ENCODE measurements at regions not wholly inside any gene's neighbourhood (a gene's known extent, or its start where the extent isn't known, plus 50 kb on each side); places are given as distances from the start of the nearest gene placed in this dataset.

DNA sequence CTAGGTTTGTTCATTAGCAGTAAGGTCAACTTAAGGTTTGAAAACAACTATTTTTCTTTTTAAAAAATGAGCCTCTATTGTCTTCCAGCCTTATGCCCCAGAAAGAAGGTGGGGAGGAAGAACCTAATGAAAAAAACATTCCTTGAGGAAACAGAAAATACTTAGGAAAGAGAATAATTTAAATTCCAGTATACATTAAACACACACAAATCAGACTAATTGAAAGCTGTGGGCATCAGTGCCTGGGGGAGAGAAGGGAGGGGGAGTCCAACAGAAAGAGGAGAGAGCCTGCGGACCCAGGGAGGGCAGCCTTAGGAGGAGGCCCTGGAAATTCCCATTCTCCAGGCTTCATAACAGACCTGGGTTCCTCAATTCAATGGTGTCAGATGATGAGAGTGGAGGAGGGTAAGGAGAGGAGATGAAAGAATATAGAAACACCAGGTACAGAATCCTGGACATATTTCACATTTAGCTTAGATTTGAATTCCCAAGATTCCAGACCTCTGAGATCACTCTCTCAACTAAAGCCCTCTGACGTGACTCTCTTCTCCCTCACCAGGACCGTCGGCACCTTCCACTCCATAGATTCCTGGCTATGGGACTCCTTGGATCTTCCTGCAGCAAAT, 320.5 kb upstream of the UMPS start:
- no peak for DNase-seq (ENCODE audit: low spot score)

DNA sequence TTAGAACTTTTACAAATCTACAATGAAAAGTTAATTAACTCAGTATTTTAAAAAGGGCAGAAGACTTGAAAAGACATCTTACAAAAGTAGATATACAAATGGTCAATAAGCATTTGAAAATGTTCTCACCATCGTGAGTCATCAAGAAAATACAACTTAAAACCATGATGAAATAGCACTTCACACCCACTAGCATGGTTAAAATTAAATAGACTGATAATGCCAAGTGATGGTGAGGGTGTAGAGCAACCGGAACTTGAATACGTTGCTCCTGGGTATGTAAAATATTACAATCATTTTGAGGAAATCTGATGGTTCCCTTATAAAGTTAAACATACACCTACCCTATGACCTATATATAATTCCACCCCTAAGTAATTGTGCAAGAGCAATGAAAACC, 319.8 kb upstream of the UMPS start:
- DNase-seq (ENCODE audit: low spot score): no peak

- no peak for DNase-seq (ENCODE audit: low spot score)
Observed at GRCh38 chr3:124411728-124412127, 318.5 kb upstream of the UMPS start.

- no peak for DNase-seq (ENCODE audit: low spot score)
Observed at GRCh38 chr3:124412644-124413043, 317.6 kb upstream of the UMPS start.

- no peak for DNase-seq (ENCODE audit: low spot score)
Observed at GRCh38 chr3:124413393-124413792, 316.9 kb upstream of the UMPS start.

DNA sequence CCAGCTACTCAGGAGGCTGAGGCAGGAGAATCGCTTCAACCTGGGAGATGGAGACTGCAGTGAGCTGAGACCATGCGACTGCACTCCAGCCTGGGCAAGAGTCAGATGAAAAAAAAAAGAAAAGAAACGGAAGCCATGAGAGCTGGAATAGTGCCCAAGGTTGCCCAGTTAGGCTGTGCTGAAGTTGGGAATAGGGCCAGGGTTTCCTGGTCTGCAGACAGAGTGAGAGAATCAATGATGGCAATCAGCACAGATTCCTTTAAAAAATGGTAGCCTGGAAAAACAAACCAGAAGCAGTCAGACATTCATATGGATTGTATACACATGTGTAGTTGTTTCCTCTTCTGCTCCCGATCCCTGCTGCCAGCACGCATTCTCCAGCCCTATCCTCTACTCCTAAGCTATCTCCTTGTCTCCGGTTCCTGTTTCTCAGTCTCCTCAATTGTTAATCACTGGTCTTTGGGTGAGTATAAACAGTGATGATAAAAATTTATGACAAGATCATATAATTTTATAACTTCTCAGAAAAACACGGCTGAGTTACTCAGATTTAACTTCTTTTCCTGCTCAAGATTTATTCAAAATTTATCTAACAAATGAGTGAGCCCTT, 316.2 kb upstream of the UMPS start:
- no peak for DNase-seq (ENCODE audit: low spot score)

GRCh38 chr3:124415446-124415960, 314.7 kb upstream of the UMPS start:
- DNase-seq (ENCODE audit: low spot score): no peak

GRCh38 chr3:124419303-124419702, 310.9 kb upstream of the UMPS start:
- no peak for DNase-seq (ENCODE audit: low spot score)

- DNase-seq (ENCODE audit: low spot score): no peak
Observed at GRCh38 chr3:124420392-124420791, 309.9 kb upstream of the UMPS start.

DNA sequence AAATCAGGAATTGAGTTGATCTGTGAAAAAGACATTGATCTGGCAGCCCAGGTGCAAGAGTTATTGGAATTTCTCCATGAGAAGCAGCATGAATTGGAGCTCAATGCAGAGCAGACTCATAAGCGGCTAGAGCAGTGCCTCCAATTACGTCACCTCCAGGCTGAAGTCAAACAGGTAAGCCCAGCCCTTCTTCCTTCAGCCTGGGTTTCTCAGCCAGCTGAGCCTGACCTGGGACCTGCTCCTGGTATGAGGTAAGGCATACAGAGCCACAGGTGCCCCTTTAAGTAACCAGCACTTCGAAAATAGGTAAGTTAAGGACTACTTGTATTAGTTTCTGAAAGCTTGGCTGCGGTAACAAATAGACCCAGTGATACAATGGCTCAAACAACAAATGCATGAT, 307.4 kb upstream of the UMPS start:
- DNase-seq (ENCODE audit: low spot score): no peak

DNA sequence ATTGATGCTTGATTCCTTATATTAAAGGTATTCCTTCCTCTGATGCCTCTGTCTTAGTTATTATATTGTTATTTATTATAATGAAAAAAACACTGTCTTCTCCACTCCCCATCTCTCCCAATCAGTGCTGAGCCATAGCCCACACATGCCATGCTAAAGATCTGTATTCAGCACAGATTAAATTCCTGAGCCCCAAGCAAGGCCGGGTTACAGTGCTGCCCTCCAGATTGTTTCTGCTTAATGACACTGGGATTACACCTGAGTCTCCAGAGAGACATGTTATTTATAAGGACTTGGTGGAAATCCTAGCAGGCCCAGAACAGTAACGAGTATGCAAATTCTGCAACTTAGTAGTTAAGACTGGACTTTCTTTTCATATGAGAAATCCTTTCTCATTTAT, 305.9 kb upstream of the UMPS start:
- no peak for DNase-seq (ENCODE audit: low spot score)

DNA sequence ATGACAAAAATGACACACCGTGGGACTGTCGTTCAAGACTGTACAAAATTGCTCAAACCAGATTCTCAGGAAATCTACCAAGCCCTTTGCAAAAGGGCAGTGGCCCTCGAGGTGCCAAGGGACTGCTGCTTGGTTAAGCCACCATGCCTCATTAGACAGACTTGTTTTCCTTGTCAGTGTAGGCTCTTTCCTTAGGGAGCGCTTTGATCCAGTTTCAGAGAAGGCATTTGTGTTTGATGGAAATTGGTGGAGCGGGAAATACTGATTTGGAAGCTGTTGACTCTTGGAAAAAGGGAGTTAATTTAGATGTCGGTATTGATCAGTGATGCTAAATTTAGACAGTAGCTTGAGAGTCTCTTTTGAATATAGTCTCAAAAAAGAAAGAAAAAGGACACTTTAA, 304.3 kb upstream of the UMPS start:
- no peak for DNase-seq (ENCODE audit: low spot score)

DNA sequence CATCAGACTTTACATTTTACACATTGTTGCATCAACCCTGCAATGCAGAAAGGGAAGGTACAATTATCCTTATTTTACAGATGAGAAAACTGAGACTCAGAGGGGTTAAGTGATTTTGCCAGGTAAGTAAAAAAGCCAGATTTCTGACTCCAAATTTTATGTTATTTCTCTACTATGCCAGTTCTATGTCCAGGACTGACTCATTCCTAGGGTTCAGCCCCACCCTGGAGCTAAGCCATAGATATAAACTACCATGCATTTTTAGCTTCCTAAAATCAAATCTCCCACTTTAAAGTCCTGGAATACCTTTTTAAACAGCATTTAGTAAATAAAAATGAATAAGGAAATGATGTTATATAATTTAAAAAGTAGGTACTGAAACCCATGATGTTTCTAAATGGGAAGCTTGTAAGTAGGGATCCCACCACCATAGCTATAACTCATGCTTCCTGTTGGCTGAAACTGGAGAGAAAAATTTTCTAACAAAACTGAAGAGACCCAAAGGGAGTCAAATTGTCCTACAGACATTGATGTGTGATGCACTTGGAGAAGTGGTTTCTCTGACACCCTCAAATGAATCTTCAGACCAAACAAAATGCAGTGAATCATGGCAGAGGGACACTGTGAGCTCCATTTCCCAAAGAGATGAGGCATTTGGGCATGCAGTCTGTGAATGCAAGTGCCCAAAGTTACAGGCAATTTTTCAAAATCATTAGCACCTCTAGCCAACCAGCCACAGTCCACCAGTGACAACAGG, 301.7 kb upstream of the UMPS start:
- DNase-seq (ENCODE audit: low spot score): peak; percentile 38

- peak; percentile 48 for DNase-seq (ENCODE audit: low spot score)
Observed at GRCh38 chr3:124429129-124429815, 301.0 kb upstream of the UMPS start.

GRCh38 chr3:124431331-124431994, 298.8 kb upstream of the UMPS start:
- DNase-seq (ENCODE audit: low spot score): no peak

GRCh38 chr3:124434176-124434575, 296.1 kb upstream of the UMPS start:
- DNase-seq (ENCODE audit: low spot score): no peak

- DNase-seq (ENCODE audit: low spot score): no peak
Observed at GRCh38 chr3:124435467-124435866, 294.8 kb upstream of the UMPS start.

DNA sequence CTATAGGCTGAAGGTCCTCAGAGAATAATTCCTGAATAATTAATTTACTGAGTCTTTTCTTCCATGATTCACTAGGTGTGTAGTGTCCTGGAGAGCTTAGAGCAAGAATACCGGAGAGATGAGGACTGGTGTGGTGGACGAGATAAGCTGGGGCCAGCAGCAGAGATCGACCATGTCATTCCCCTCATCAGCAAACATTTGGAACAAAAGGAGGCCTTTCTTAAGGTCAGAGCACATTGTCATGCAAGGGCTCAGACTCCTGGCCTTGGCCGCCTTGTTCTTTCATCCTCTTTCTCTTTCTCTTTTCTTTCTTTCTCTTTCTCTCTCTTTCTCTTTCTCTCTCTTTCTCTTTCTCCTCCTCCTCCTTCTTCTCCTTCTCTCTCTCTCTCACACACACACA, 291.4 kb upstream of the UMPS start:
- no peak for DNase-seq (ENCODE audit: low spot score)

DNA sequence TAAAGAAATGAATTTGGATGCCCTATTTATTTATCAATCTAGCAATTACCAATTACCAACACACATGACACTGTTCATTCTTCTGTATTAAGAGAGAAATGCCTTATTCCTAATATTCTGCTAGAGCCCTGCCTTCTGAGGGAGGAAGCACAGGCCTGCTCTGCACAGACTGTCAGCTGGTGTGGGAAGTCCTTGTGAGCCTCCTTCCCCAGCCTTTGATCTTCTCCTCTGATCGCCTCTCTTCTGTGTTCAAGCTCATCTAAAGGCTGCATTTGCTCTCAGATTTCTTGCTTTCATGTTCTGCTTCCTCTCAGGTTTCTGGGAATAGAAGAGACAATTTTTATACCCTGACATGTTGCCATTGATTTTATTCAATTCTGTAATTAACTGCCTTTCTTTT, 290.6 kb upstream of the UMPS start:
- no peak for DNase-seq (ENCODE audit: low spot score)

- no peak for DNase-seq (ENCODE audit: low spot score)
Observed at GRCh38 chr3:124441766-124442165, 288.5 kb upstream of the UMPS start.

GRCh38 chr3:124442463-124442862, 287.8 kb upstream of the UMPS start:
- DNase-seq (ENCODE audit: low spot score): no peak

DNA sequence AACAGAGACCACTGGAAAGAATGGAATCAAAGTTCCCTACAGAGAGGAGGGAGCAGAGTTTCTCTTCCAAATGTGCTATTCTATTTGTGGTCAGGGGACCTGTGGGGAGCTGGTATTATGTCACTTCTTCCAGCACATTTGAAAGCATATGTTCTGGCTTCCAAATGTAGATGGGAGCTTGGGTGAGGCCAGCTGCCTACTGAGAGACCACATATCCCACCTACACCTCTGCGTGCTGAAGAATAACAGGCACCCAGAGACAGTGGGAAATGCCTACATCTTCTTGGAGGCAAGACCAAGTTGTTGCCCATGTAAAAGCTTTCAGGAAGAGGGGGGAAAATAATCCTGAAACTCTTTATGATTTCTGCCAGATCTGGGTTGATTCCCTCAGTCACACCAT, 286.8 kb upstream of the UMPS start:
- DNase-seq (ENCODE audit: low spot score): no peak
